IMR-90 (cell line): ENCODE measurements at regions not wholly inside any gene's neighbourhood (a gene's known extent, or its start where the extent isn't known, plus 50 kb on each side); places are given as distances from the start of the nearest gene placed in this dataset.
A peak's percentile ranks its signal among the peaks of the same experiment; 100 is the strongest.

Experiments
- ATAC-seq: fragments of 200-7000 bp; cut with Tn5 transposase; 2 replicates; pipeline ENCODE4 v1.9.1; 2020; ENCODE audit warnings: low read depth, mild to moderate bottlenecking, moderate library complexity
- BruUV-seq: library from RNA; stranded (reverse); fragments of 400-500 nt; replicated peaks from 2 replicates; lab custom pipeline; 2021; lab: Mats Ljungman, UMichigan
- CTCF ChIA-PET: fragments of 300-600 bp; formaldehyde crosslinking; extraction: SDS; loops from one replicate; lab custom pipeline; 2021; ENCODE audit warnings: antibody characterized with exemption; lab: Yijun Ruan, JAX
- POLR2A ChIA-PET: fragments of 300-600 bp; sonication (Branson Sonifier 250); formaldehyde crosslinking; loops from one replicate; lab custom pipeline; 2022; ENCODE audit warnings: antibody characterized with exemption; ENCODE audit not compliant: unreplicated experiment; lab: Charles Lee
- DNase-seq: peaks from one replicate; pipeline ENCODE4 v3.0.0; 2013
- H2AFZ ChIP-seq: replicated peaks from 2 replicates; pipeline ENCODE3; 2013; ENCODE audit warnings: low read length, mild to moderate bottlenecking; ENCODE audit not compliant: poor library complexity
- H2AK5ac ChIP-seq: 2 replicates; pipeline ENCODE4 v1.6.1; 2013; ENCODE audit warnings: low read depth, low read length, inconsistent platforms
- H2AK9ac ChIP-seq: replicated peaks from 2 replicates; pipeline ENCODE3; 2013; ENCODE audit warnings: mild to moderate bottlenecking, low read depth, low read length, moderate library complexity; ENCODE audit not compliant: poor library complexity
- H2BK120ac ChIP-seq: 2 replicates; pipeline ENCODE4 v1.6.1; 2013; ENCODE audit warnings: low read depth, low read length, inconsistent platforms
- H2BK15ac ChIP-seq: 3 replicates; pipeline ENCODE4 v1.6.1; 2013; ENCODE audit warnings: low read depth, low read length, inconsistent platforms
- H2BK20ac ChIP-seq: 2 replicates; pipeline ENCODE4 v1.6.1; 2013; ENCODE audit warnings: low read depth, mild to moderate bottlenecking, inconsistent platforms, low read length, moderate library complexity
- H2BK5ac ChIP-seq: 2 replicates; pipeline ENCODE4 v1.6.1; 2013; ENCODE audit warnings: mild to moderate bottlenecking, low read depth, low read length, inconsistent platforms; ENCODE audit not compliant: poor library complexity, severe bottlenecking
- H3K14ac ChIP-seq: replicated peaks from 2 replicates; pipeline ENCODE4 v1.6.1; 2013; ENCODE audit warnings: low read depth, low read length, inconsistent platforms
- H3K18ac ChIP-seq: 2 replicates; pipeline ENCODE4 v1.6.1; 2013; ENCODE audit warnings: low read depth, low read length, control low read depth
- H3K23ac ChIP-seq: 2 replicates; pipeline ENCODE4 v1.6.1; 2013; ENCODE audit warnings: low read depth, low read length, inconsistent platforms
- H3K27ac ChIP-seq: 2 replicates; pipeline ENCODE4 v1.5.1; 2013; ENCODE audit warnings: mild to moderate bottlenecking, control low read depth, low read length; ENCODE audit not compliant: insufficient read depth
- H3K27me3 ChIP-seq: 2 replicates; pipeline ENCODE4 v1.6.1; 2013; ENCODE audit warnings: low read length; ENCODE audit not compliant: control insufficient read depth, insufficient read depth
- H3K36me3 ChIP-seq: 2 replicates; pipeline ENCODE4 v1.6.1; 2013; ENCODE audit warnings: low read length, mixed read lengths; ENCODE audit not compliant: control insufficient read depth, insufficient read depth
- H3K4ac ChIP-seq: 2 replicates; pipeline ENCODE4 v1.6.1; 2013; ENCODE audit warnings: low read depth, low read length, inconsistent platforms
- H3K4me1 ChIP-seq: 2 replicates; pipeline ENCODE4 v1.6.1; 2013; ENCODE audit warnings: low read length, mixed read lengths; ENCODE audit not compliant: control insufficient read depth, insufficient read depth
- H3K4me2 ChIP-seq: 2 replicates; pipeline ENCODE4 v1.6.1; 2013; ENCODE audit warnings: low read depth, mild to moderate bottlenecking, control low read depth, low read length, moderate library complexity
- H3K4me3 ChIP-seq: 2 replicates; pipeline ENCODE4 v1.5.1; 2013; ENCODE audit warnings: low read depth, mild to moderate bottlenecking, control low read depth, low read length, moderate library complexity; ENCODE audit not compliant: insufficient read depth
- H3K56ac ChIP-seq: 2 replicates; pipeline ENCODE4 v1.6.1; 2013; ENCODE audit warnings: low read length, inconsistent platforms; ENCODE audit not compliant: insufficient read depth; ENCODE audit errors: extremely low read depth
- H3K79me1 ChIP-seq, 2 experiments: 2 replicates each; pipeline ENCODE4 v1.6.1; 2013; ENCODE audit warnings: low read length in 2 of 2, inconsistent platforms in 1 of 2, low read depth in 1 of 2
- H3K9ac ChIP-seq: 2 replicates; pipeline ENCODE4 v1.6.1; 2013; ENCODE audit warnings: low read depth, low read length, control low read depth
- H3K9me1 ChIP-seq: 2 replicates; pipeline ENCODE4 v1.6.1; 2013; ENCODE audit warnings: low read length, inconsistent platforms; ENCODE audit not compliant: insufficient read depth
- H3K9me3 ChIP-seq: 2 replicates; pipeline ENCODE4 v1.6.1; 2013; ENCODE audit warnings: low read length; ENCODE audit not compliant: control insufficient read depth, insufficient read depth
- H4K20me1 ChIP-seq: 2 replicates; pipeline ENCODE4 v1.6.1; 2013; ENCODE audit warnings: low read length, inconsistent platforms; ENCODE audit not compliant: insufficient read depth
- H4K5ac ChIP-seq: 2 replicates; pipeline ENCODE4 v1.6.1; 2013; ENCODE audit warnings: mild to moderate bottlenecking, low read depth, low read length, control low read depth
- H4K8ac ChIP-seq, 2 experiments: 2 replicates each; pipeline ENCODE4 v1.6.1; 2013; ENCODE audit warnings: low read depth in 2 of 2, low read length in 2 of 2, control low read depth in 1 of 2, inconsistent platforms in 1 of 2
- H4K91ac ChIP-seq: 2 replicates; pipeline ENCODE4 v1.6.1; 2013; ENCODE audit warnings: low read depth, low read length, inconsistent platforms; ENCODE audit not compliant: insufficient read depth
- BHLHE40 ChIP-seq: fragments of 150-350 bp; IDR thresholded peaks from 2 replicates; pipeline ENCODE4 v1.6.1; 2016; ENCODE audit warnings: mild to moderate bottlenecking, low read depth, low read length
- FOS ChIP-seq: fragments of 150-350 bp; IDR thresholded peaks from 2 replicates; pipeline ENCODE4 v1.6.1; 2016; ENCODE audit warnings: low read depth, low read length
- WGBS, 2 experiments: methylation state at CpG; one replicate each; pipeline versions ENCODE4 v1.1.5 to v1.1.7; 2013; ENCODE audit warnings: missing lambda C conversion rate in 2 of 2; ENCODE audit not compliant: insufficient read length in 1 of 2; ENCODE audit errors: extremely low coverage in 2 of 2; 5-methylcytosine and 5-hydroxymethylcytosine counted together
- dilution Hi-C: fragments of 300-500 bp; cut with HindIII; formaldehyde crosslinking; loops from one replicate; pipeline ENCODE4 v1.14.3; 2018; ENCODE audit warnings: low sequenced_read_pairs; ENCODE audit not compliant: unreplicated experiment
- in situ Hi-C: fragments of 300-500 bp; cut with MboI; formaldehyde crosslinking; loops from 3 replicates; pipeline ENCODE4 v1.14.3; 2019; ENCODE audit warnings: low sequenced_read_pairs, inconsistent platforms, mixed read lengths
- intact Hi-C: fragments of 100-400 bp; cut with micrococcal nuclease; formaldehyde crosslinking; loops from 2 replicates; pipeline ENCODE4 v1.10.0; 2022

- CTCF ChIA-PET, result no interaction called here
- no peaks in the 10 kb centered on the region for H3K9me3 ChIP-seq
- no peak overlapping the region for H2AK5ac ChIP-seq
Measured at GRCh38 chr12:29066011-29066588, 83.0 kb upstream of the FAR2 start.

More at GRCh38 chr12:29066011-29066588, 83.0 kb upstream of the FAR2 start:
- H2BK15ac ChIP-seq, result no peak overlapping the region
- no peak overlapping the region for H2BK120ac ChIP-seq
- H3K23ac ChIP-seq, result no peak overlapping the region
- WGBS, 2 experiments, result no CpG with 5 or more reads among the region's 1 CpG
- H4K20me1 ChIP-seq, result no peaks in the 10 kb centered on the region
- TF ChIP-seq FOS (peak; percentile 58; the same call in 1 of the 2 replicates), BHLHE40 (no peak)
- dilution Hi-C loops, result no loop called here
- H3K4ac ChIP-seq, result no peak overlapping the region
- no peak overlapping the region for H3K4me2 ChIP-seq
- no peak overlapping the region for H3K9ac ChIP-seq
- no peak overlapping the region for H3K56ac ChIP-seq
- intact Hi-C loops, result no loop called here
- POLR2A ChIA-PET, result no interaction called here
- no peak overlapping the region for H4K8ac ChIP-seq
- H3K9me1 ChIP-seq, result no peaks in the 10 kb centered on the region
- H2BK5ac ChIP-seq, result no peak overlapping the region
- H3K14ac ChIP-seq, result no peak overlapping the region
- H4K5ac ChIP-seq, result no peak overlapping the region
- ATAC-seq, result no peak
- H3K18ac ChIP-seq, result no peak overlapping the region
- H3K4me3 ChIP-seq, result no peak overlapping the region
- H2AFZ ChIP-seq, result no peak overlapping the region
- H2AK9ac ChIP-seq, result no peak overlapping the region
- DNase-seq, result peak; percentile 50
- H3K79me1 ChIP-seq, result no peaks in the 10 kb centered on the region
- no TSS peak for BruUV-seq
- H4K91ac ChIP-seq, result no peak overlapping the region
- in situ Hi-C loops, result no loop called here
- H3K4me1 ChIP-seq, result no peaks in the 10 kb centered on the region
- H2BK20ac ChIP-seq, result no peak overlapping the region
- no peaks in the 10 kb centered on the region; the same call in 1 of the 2 replicates for H3K27me3 ChIP-seq
- H3K27ac ChIP-seq, result no peak overlapping the region
- H3K36me3 ChIP-seq, result no peaks in the 10 kb centered on the region
